HepG2 (cell line): ENCODE measurements at regions not wholly inside any gene's neighbourhood (a gene's known extent, or its start where the extent isn't known, plus 50 kb on each side); places are given as distances from the start of the nearest gene placed in this dataset.

Experiments used
- ATAC-seq: fragments of 200-7000 bp; cut with Tn5 transposase; 3 replicates; pipeline ENCODE4 v1.9.1; 2020; ENCODE audit warnings: mild to moderate bottlenecking, moderate library complexity
- BruUV-seq: library from RNA; stranded (reverse); fragments of 400-500 nt; replicated peaks from 2 replicates; lab custom pipeline; 2021; lab: Mats Ljungman, UMichigan
- CTCF ChIA-PET: fragments of 300-600 bp; formaldehyde crosslinking; extraction: SDS; loops from one replicate; lab custom pipeline; 2021; ENCODE audit warnings: low total read pairs, inconsistent platforms, low intra/inter-chr PET ratio; lab: Yijun Ruan, JAX
- POLR2A ChIA-PET: fragments of 350-600 bp; sonication (Branson Sonifier 250); formaldehyde crosslinking; loops from one replicate; lab custom pipeline; 2020; ENCODE audit warnings: antibody characterized with exemption, inconsistent platforms; lab: Yijun Ruan, JAX
- DNase-seq: peaks from one replicate; pipeline ENCODE4 v3.0.0-alpha.2; 2015; ENCODE audit warnings: low spot score
- FAIRE-seq: peaks from 3 replicates; lab custom pipeline; 2011; peaks lifted over from hg19 to GRCh38; lab: Jason Lieb, UNC
- H2AFZ ChIP-seq: one replicate; pipeline ENCODE4 v1.6.1; 2011; ENCODE audit warnings: low read length, inconsistent platforms
- H3K27ac ChIP-seq: fragments of 300-600 bp; 3 replicates; pipeline ENCODE4 v1.8.0; 2011; ENCODE audit warnings: mixed run types, mild to moderate bottlenecking, mixed read lengths, low read length, inconsistent platforms; ENCODE audit not compliant: insufficient read depth; ENCODE audit errors: extremely low read length
- H3K27me3 ChIP-seq, 2 experiments: fragments of 200-600 bp in 1 of 2; 2 replicates in 1 of 2; 3 replicates in 1 of 2; pipeline versions ENCODE4 v1.6.0 to v1.8.0; 2011; ENCODE audit warnings: low read length in 2 of 2, mild to moderate bottlenecking in 2 of 2, moderate library complexity in 2 of 2, inconsistent platforms in 1 of 2; ENCODE audit not compliant: insufficient read depth in 2 of 2, control insufficient read depth in 1 of 2
- H3K36me3 ChIP-seq, 2 experiments: fragments of 200-600 bp in 1 of 2; replicated peaks in 1 of 2; 2 replicates in 1 of 2; 3 replicates in 1 of 2; pipeline versions ENCODE4 v1.5.1 to v1.8.0; 2011; ENCODE audit warnings: low read length in 2 of 2, inconsistent platforms in 1 of 2; ENCODE audit not compliant: insufficient read depth in 2 of 2, control insufficient read depth in 1 of 2
- H3K4me1 ChIP-seq: 2 replicates; pipeline ENCODE4 v1.5.1; 2012; ENCODE audit warnings: low read length, inconsistent platforms; ENCODE audit not compliant: insufficient read depth
- H3K4me2 ChIP-seq: 2 replicates; pipeline ENCODE4 v1.6.0; 2011; ENCODE audit warnings: low read depth, low read length, inconsistent platforms
- H3K4me3 ChIP-seq, 3 experiments: fragments of 200-600 bp in 1 of 3; sonication (generic), shearing (Covaris generic) in 1 of 3; replicated peaks in 1 of 3; 2 replicates each; pipeline ENCODE4 v1.5.1; 2011 to 2016; ENCODE audit warnings: low read length in 3 of 3, inconsistent platforms in 2 of 3, low read depth in 2 of 3, mild to moderate bottlenecking in 2 of 3, control low read depth in 1 of 3, mixed read lengths in 1 of 3; ENCODE audit not compliant: insufficient read depth in 1 of 3
- H3K79me2 ChIP-seq: one replicate; pipeline ENCODE4 v1.6.1; 2011; ENCODE audit warnings: low read length, inconsistent platforms; ENCODE audit not compliant: insufficient read depth
- H3K9ac ChIP-seq: 2 replicates; pipeline ENCODE4 v1.6.0; 2011; ENCODE audit warnings: mild to moderate bottlenecking, low read depth, low read length, inconsistent platforms; ENCODE audit not compliant: insufficient read depth
- H3K9me3 ChIP-seq: 2 replicates; pipeline ENCODE4 v1.5.1; 2012; ENCODE audit warnings: mild to moderate bottlenecking, low read length
- H4K20me1 ChIP-seq: 2 replicates; pipeline ENCODE4 v1.6.0; 2011; ENCODE audit warnings: inconsistent platforms, mild to moderate bottlenecking, low read length, moderate library complexity; ENCODE audit not compliant: insufficient read depth
- ELF3 ChIP-seq: IDR thresholded peaks from 2 replicates; pipeline ENCODE4 v1.6.1; 2016; ENCODE audit warnings: missing genetic modification reagents, missing compliant biosample characterization
- FOSL1 ChIP-seq: sonication (generic); formaldehyde crosslinking; IDR thresholded peaks from 2 replicates; pipeline ENCODE4 v1.9.0; 2021; ENCODE audit warnings: missing genetic modification reagents, borderline replicate concordance
- ISL2 ChIP-seq: sonication (generic); formaldehyde crosslinking; IDR thresholded peaks from 2 replicates; pipeline ENCODE4 v1.5.0; 2020; ENCODE audit warnings: missing genetic modification reagents
- RORA ChIP-seq: sonication (generic); formaldehyde crosslinking; IDR thresholded peaks from 2 replicates; pipeline ENCODE4 v1.5.0; 2020; ENCODE audit warnings: mild to moderate bottlenecking, missing genetic modification reagents, moderate library complexity
- RXRB ChIP-seq: IDR thresholded peaks from 2 replicates; pipeline ENCODE4 v1.6.1; 2016; ENCODE audit warnings: borderline replicate concordance, missing genetic modification reagents, missing compliant biosample characterization
- SIX1 ChIP-seq: sonication (generic); formaldehyde crosslinking; IDR thresholded peaks from 2 replicates; pipeline ENCODE4 v1.4.0; 2020; ENCODE audit warnings: missing genetic modification reagents, borderline replicate concordance
- SOX5 ChIP-seq: IDR thresholded peaks from 2 replicates; pipeline ENCODE4 v1.6.1; 2016; ENCODE audit warnings: borderline replicate concordance
- TOPORS ChIP-seq: sonication (generic); formaldehyde crosslinking; IDR thresholded peaks from 2 replicates; pipeline ENCODE4 v1.8.0; 2023; ENCODE audit warnings: mild to moderate bottlenecking, missing genetic modification reagents
- WIZ ChIP-seq: sonication (generic); formaldehyde crosslinking; IDR thresholded peaks from 2 replicates; pipeline ENCODE4 v1.5.1; 2020; ENCODE audit warnings: mild to moderate bottlenecking, missing genetic modification reagents
- ZNF101 ChIP-seq: sonication (generic); formaldehyde crosslinking; IDR thresholded peaks from 2 replicates; pipeline ENCODE4 v1.4.0; 2020; ENCODE audit warnings: mild to moderate bottlenecking, low read depth, missing genetic modification reagents, borderline replicate concordance
- ZNF530 ChIP-seq: sonication (generic); formaldehyde crosslinking; IDR thresholded peaks from 2 replicates; pipeline ENCODE4 v1.5.0; 2020; ENCODE audit warnings: low read depth, mild to moderate bottlenecking, missing genetic modification reagents
- ZNF788 ChIP-seq: sonication (generic); formaldehyde crosslinking; IDR thresholded peaks from 2 replicates; pipeline ENCODE4 v1.5.0; 2020; ENCODE audit warnings: mild to moderate bottlenecking, missing genetic modification reagents, borderline replicate concordance
- WGBS: methylation state at CpG from one replicate; pipeline ENCODE4 v1.1.6; 2017; ENCODE audit warnings: low lambda C conversion rate; 5-methylcytosine and 5-hydroxymethylcytosine counted together
- in situ Hi-C: cut with HindIII; loops from 2 replicates; pipeline ENCODE4 v1.10.0; 2017; ENCODE audit warnings: low pct_unique_long_range_greater_than_20kb; ENCODE audit not compliant: extremely low pct_ligation_motif_present
- intact Hi-C: fragments of 100-400 bp; cut with micrococcal nuclease; formaldehyde crosslinking; loops from one replicate; pipeline ENCODE4 v1.10.0; 2022; ENCODE audit not compliant: unreplicated experiment
- TF ChIP-seq, protein P1 (sequence below): sonication (generic); formaldehyde crosslinking; IDR thresholded peaks from 2 replicates; pipeline ENCODE4 v1.4.0; 2020; ENCODE audit warnings: mild to moderate bottlenecking, missing genetic modification reagents

DNA sequence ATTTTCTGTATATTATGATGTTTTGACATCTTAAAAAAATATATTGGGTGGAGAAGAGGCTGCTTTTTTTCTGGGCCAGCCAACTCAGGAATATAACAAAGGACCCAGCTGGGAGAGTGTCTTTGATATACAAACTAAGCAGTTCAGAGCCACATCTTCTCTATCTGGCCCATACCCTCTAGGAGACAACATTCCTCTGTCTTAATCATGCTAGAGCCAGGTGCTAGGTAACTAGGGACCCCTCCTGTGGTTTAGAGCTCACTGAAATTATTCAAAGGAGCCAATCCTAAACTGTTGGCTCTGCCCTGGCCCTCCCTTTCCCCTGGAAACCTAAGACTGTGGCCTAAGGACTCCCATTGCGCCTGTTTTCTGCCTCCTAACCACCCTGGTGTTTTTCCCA lies 193.1 kb upstream of the DIO2 start:
- no peaks in the 10 kb centered on the region for H3K79me2 ChIP-seq
- H3K27ac ChIP-seq, result no peak overlapping the region
- in situ Hi-C loops, result no loop called here
- ChIA-PET POLR2A (no interaction called here), CTCF (no interaction called here)
- H3K9ac ChIP-seq, result no peak overlapping the region
- FAIRE-seq (no peak), DNase-seq (no peak), ATAC-seq (no peak)
- BruUV-seq, result no TSS peak
- no peak overlapping the region for H3K4me2 ChIP-seq
- no peaks in the 10 kb centered on the region for H3K4me1 ChIP-seq
- H3K9me3 ChIP-seq, result no peaks in the 10 kb centered on the region
- no peaks in the 10 kb centered on the region; a peak in 1 of 5 replicates for H3K27me3 ChIP-seq
- no peaks in the 10 kb centered on the region for H3K36me3 ChIP-seq
- no peak overlapping the region for H2AFZ ChIP-seq
- H3K4me3 ChIP-seq, result no peak overlapping the region
- intact Hi-C loops, result no loop called here
- 0% methylated on average over 1 of the region's 1 CpG for WGBS
- no peaks in the 10 kb centered on the region for H4K20me1 ChIP-seq
- TF ChIP-seq, protein P1, sequence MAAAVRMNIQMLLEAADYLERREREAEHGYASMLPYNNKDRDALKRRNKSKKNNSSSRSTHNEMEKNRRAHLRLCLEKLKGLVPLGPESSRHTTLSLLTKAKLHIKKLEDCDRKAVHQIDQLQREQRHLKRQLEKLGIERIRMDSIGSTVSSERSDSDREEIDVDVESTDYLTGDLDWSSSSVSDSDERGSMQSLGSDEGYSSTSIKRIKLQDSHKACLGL (CRISPR knock-in tag), result no peak
- no peak for TF ChIP-seq ZNF788
- no peak for TF ChIP-seq TOPORS
- TF ChIP-seq ELF3 (CRISPR knock-in tag), result no peak
- TF ChIP-seq SIX1 (CRISPR knock-in tag), result no peak
- no peak for TF ChIP-seq RXRB (CRISPR knock-in tag)
- TF ChIP-seq SOX5, result no peak
- no peak for TF ChIP-seq WIZ (CRISPR knock-in tag)
- no peak for TF ChIP-seq FOSL1 (CRISPR knock-in tag)
- TF ChIP-seq ISL2 (CRISPR knock-in tag), result no peak
- TF ChIP-seq RORA (CRISPR knock-in tag), result no peak
- TF ChIP-seq ZNF101 (CRISPR knock-in tag), result no peak
- TF ChIP-seq ZNF530 (CRISPR knock-in tag), result no peak
